K562 (cell line): ENCODE measurements at regions not wholly inside any gene's neighbourhood (a gene's known extent, or its start where the extent isn't known, plus 50 kb on each side); places are given as distances from the start of the nearest gene placed in this dataset.

Source experiments
- ATAC-seq: fragments of 200-7000 bp; cut with Tn5 transposase; 3 replicates; pipeline ENCODE4 v1.9.1; 2020; ENCODE audit warnings: moderate library complexity
- BruUV-seq: library from RNA; stranded (reverse); fragments of 400-500 nt; replicated peaks from 2 replicates; lab custom pipeline; 2021; lab: Mats Ljungman, UMichigan
- CTCF ChIA-PET: fragments of 300-600 bp; formaldehyde crosslinking; extraction: SDS; loops from one replicate; lab custom pipeline; 2021; ENCODE audit warnings: low intra/inter-chr PET ratio; lab: Yijun Ruan, JAX
- POLR2A ChIA-PET: fragments of 300-600, 350-650 bp; sonication (Branson Sonifier 250); formaldehyde crosslinking; extraction: SDS; loops from one replicate; lab custom pipeline; 2021; ENCODE audit warnings: antibody characterized with exemption, inconsistent platforms; lab: Yijun Ruan, JAX
- DNase-seq, 4 experiments: peaks; one replicate each; pipeline versions ENCODE4 v3.0.0 to v3.0.0-alpha.2; 2011 to 2018; ENCODE audit warnings: low spot score in 3 of 4, mixed read lengths in 3 of 4; ENCODE audit errors: extremely low read depth in 1 of 4
- FAIRE-seq: peaks from 2 replicates; lab custom pipeline; 2011; peaks lifted over from hg19 to GRCh38; lab: Jason Lieb, UNC
- H2AFZ ChIP-seq: 2 replicates; pipeline ENCODE4 v1.6.0; 2011; ENCODE audit warnings: low read depth, low read length, control low read depth, inconsistent platforms
- H3K27ac ChIP-seq: fragments of 200-600 bp; 3 replicates; pipeline ENCODE4 v1.8.0; 2011; ENCODE audit warnings: low read depth, mild to moderate bottlenecking, control low read depth, inconsistent platforms, low read length, moderate library complexity, mixed read lengths; ENCODE audit errors: extremely low read depth
- H3K27me3 ChIP-seq, 2 experiments: fragments of 300-600 bp in 1 of 2; 2 replicates in 1 of 2; 3 replicates in 1 of 2; pipeline versions ENCODE4 v1.6.0 to v1.8.0; 2011; ENCODE audit warnings: inconsistent platforms in 2 of 2, low read length in 2 of 2, mild to moderate bottlenecking in 1 of 2, mixed read lengths in 1 of 2, moderate library complexity in 1 of 2; ENCODE audit not compliant: control insufficient read depth in 2 of 2, insufficient read depth in 2 of 2
- H3K36me3 ChIP-seq: fragments of 300-600 bp; 3 replicates; pipeline ENCODE4 v1.8.0; 2011; ENCODE audit warnings: mild to moderate bottlenecking, low read length, inconsistent platforms; ENCODE audit not compliant: control insufficient read depth, insufficient read depth
- H3K4me1 ChIP-seq, 2 experiments: fragments of 200-600 bp in 1 of 2; replicated peaks in 1 of 2; 2 replicates in 1 of 2; 3 replicates in 1 of 2; pipeline versions ENCODE4 v1.5.1 to v1.8.0; 2011; ENCODE audit warnings: inconsistent platforms in 2 of 2, low read length in 2 of 2, mild to moderate bottlenecking in 1 of 2, mixed read lengths in 1 of 2, moderate library complexity in 1 of 2; ENCODE audit not compliant: control insufficient read depth in 2 of 2, insufficient read depth in 2 of 2
- H3K4me2 ChIP-seq: 2 replicates; pipeline ENCODE4 v1.6.1; 2011; ENCODE audit warnings: low read length, control low read depth, inconsistent platforms, mixed read lengths; ENCODE audit not compliant: insufficient read depth
- H3K4me3 ChIP-seq: fragments of 200-600 bp; sonication (generic), shearing (Covaris generic); 2 replicates; pipeline ENCODE4 v1.5.1; 2016; ENCODE audit warnings: control low read depth, inconsistent platforms
- H3K79me2 ChIP-seq: fragments of 200-600 bp; 3 replicates; pipeline ENCODE4 v1.8.0; 2011; ENCODE audit warnings: low read length, inconsistent platforms; ENCODE audit not compliant: control insufficient read depth, insufficient read depth
- H3K9ac ChIP-seq, 2 experiments: 2 replicates each; pipeline versions ENCODE4 v1.6.0 to v1.6.1; 2011; ENCODE audit warnings: low read depth in 2 of 2, low read length in 2 of 2, control low read depth in 1 of 2, inconsistent platforms in 1 of 2, mild to moderate bottlenecking in 1 of 2, mixed read lengths in 1 of 2; ENCODE audit not compliant: insufficient read depth in 1 of 2
- H3K9me1 ChIP-seq: one replicate; pipeline ENCODE4 v1.6.0; 2011; ENCODE audit warnings: inconsistent platforms, mild to moderate bottlenecking, low read length, moderate library complexity; ENCODE audit not compliant: control insufficient read depth, insufficient read depth
- H3K9me3 ChIP-seq: replicated peaks from 2 replicates; pipeline ENCODE4 v1.5.1; 2011; ENCODE audit warnings: low read depth, low read length, inconsistent platforms; ENCODE audit not compliant: control insufficient read depth, insufficient read depth
- H4K20me1 ChIP-seq: replicated peaks from 2 replicates; pipeline ENCODE4 v1.6.1; 2011; ENCODE audit warnings: low read length, inconsistent platforms, mixed read lengths; ENCODE audit not compliant: control insufficient read depth, insufficient read depth
- ASH1L ChIP-seq: fragments of 450-650 bp; IDR thresholded peaks from 2 replicates; pipeline ENCODE4 v1.6.1; 2018; ENCODE audit warnings: borderline replicate concordance, mild to moderate bottlenecking, low read depth; ENCODE audit not compliant: partially characterized antibody
- EP300 ChIP-seq: IDR thresholded peaks from 2 replicates; pipeline ENCODE4 v1.6.1; 2012; ENCODE audit warnings: low read length, improper control_type of control experiment
- HNRNPLL ChIP-seq: fragments of 200-400 bp; formaldehyde crosslinking; IDR thresholded peaks from 2 replicates; pipeline ENCODE4 v1.6.1; 2017; ENCODE audit warnings: low read length, low read depth, mild to moderate bottlenecking; ENCODE audit not compliant: poor library complexity, severe bottlenecking
- KAT8 ChIP-seq: fragments of 450-650 bp; IDR thresholded peaks from 2 replicates; pipeline ENCODE4 v1.6.1; 2016; ENCODE audit warnings: low read depth, mild to moderate bottlenecking
- MAFK ChIP-seq: IDR thresholded peaks from 2 replicates; pipeline ENCODE4 v1.6.1; 2011; ENCODE audit warnings: low read length, improper control_type of control experiment
- NFATC3 ChIP-seq: fragments of 450-650 bp; IDR thresholded peaks from 2 replicates; pipeline ENCODE4 v1.6.1; 2017; ENCODE audit warnings: mild to moderate bottlenecking
- NFE2L1 ChIP-seq: fragments of 450-650 bp; IDR thresholded peaks from 2 replicates; pipeline ENCODE4 v1.6.1; 2016; ENCODE audit warnings: missing genetic modification characterization, low read depth, mild to moderate bottlenecking, missing compliant biosample characterization, moderate library complexity, borderline replicate concordance
- RBM15 ChIP-seq: fragments of 200-400 bp; formaldehyde crosslinking; IDR thresholded peaks from 2 replicates; pipeline ENCODE4 v1.6.1; 2018; ENCODE audit warnings: mild to moderate bottlenecking, low read length, moderate library complexity; ENCODE audit not compliant: insufficient read depth
- SETDB1 ChIP-seq: IDR thresholded peaks from one replicate; pipeline ENCODE4 v1.6.1; 2012; ENCODE audit warnings: low read length, control low read depth, inconsistent platforms
- SMARCA5 ChIP-seq: fragments of 450-650 bp; IDR thresholded peaks from 2 replicates; pipeline ENCODE4 v1.6.1; 2016
- SMARCB1 ChIP-seq: IDR thresholded peaks from 2 replicates; pipeline ENCODE4 v1.6.1; 2011; ENCODE audit warnings: improper control_type of control experiment, low read depth; ENCODE audit not compliant: insufficient read length
- TBP ChIP-seq: optimal IDR thresholded peaks from 2 replicates; pipeline ENCODE3; 2011; ENCODE audit warnings: low read depth, low read length, improper control_type of control experiment
- TEAD2 ChIP-seq: fragments of 450-650 bp; IDR thresholded peaks from 2 replicates; pipeline ENCODE4 v1.6.1; 2016; ENCODE audit warnings: missing genetic modification characterization, control low read depth, missing compliant biosample characterization
- THRAP3 ChIP-seq: fragments of 450-650 bp; IDR thresholded peaks from 2 replicates; pipeline ENCODE4 v1.6.1; 2016; ENCODE audit warnings: mild to moderate bottlenecking, inconsistent platforms, borderline replicate concordance
- ZNF668 ChIP-seq: fragments of 250-450 bp; sonication (Bioruptor Pico); IDR thresholded peaks from 2 replicates; pipeline ENCODE4 v1.8.0; 2022; ENCODE audit warnings: mild to moderate bottlenecking, inconsistent platforms
- in situ Hi-C: fragments of 300-500 bp; cut with MboI; formaldehyde crosslinking; loops from 4 replicates; pipeline ENCODE4 v1.15.0; 2018; ENCODE audit warnings: inconsistent platforms, mixed read lengths
- intact Hi-C: fragments of 100-400 bp; cut with micrococcal nuclease; formaldehyde crosslinking; loops from 2 replicates; pipeline ENCODE4 v1.14.2; 2022
- TF ChIP-seq, protein P1 (sequence below): sonication (generic); formaldehyde crosslinking; IDR thresholded peaks from 2 replicates; pipeline ENCODE4 v1.8.1; 2023; ENCODE audit warnings: mild to moderate bottlenecking, missing genetic modification reagents
- TF ChIP-seq, protein P2 (sequence below): sonication (generic); formaldehyde crosslinking; IDR thresholded peaks from 2 replicates; pipeline ENCODE4 v1.8.1; 2022; ENCODE audit warnings: missing genetic modification reagents
- TF ChIP-seq, protein P3 (sequence below), 2 experiments: fragments of 450-650 bp in 1 of 2; IDR thresholded peaks; 2 replicates each; pipeline ENCODE4 v1.6.1; 2011 to 2017; ENCODE audit warnings: low read depth in 2 of 2, antibody characterized with exemption in 1 of 2, borderline replicate concordance in 1 of 2, low read length in 1 of 2, mild to moderate bottlenecking in 1 of 2, mixed read lengths in 1 of 2; ENCODE audit not compliant: control insufficient read depth in 1 of 2

DNA sequence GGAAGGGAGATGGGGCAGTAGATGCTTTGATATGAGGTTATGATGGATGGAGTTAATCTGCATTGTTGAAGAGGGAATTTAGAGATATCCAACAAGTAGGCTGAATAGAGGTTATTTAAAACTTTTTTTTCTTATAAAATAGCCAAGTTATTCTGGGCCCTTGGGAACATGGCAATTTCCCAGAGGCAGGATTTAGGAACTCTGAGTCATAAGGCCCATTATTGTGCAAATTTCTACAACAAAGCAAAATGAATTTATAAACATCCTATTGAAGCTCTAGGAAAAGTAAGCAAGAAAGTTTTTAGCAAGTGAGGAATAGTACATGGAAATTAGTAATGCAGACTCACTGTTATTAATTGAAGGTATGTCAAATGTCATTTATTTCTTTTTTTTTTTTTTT, 160.9 kb upstream of the NPY start:
- FAIRE-seq, result no peak
- POLR2A ChIA-PET, result interaction anchor here (0.7 to 0.9 kb wide), 2 partner anchors 13 to 323 kb away, joined by 3 read pairs; no protein-coding TSS in a partner anchor
- BruUV-seq, result no TSS peak

More for the DNA sequence above, 160.9 kb upstream of the NPY start:
- CTCF ChIA-PET, result no interaction called here
- no peaks in the 10 kb centered on the region for H3K4me1 ChIP-seq
- no peak overlapping the region for H3K9ac ChIP-seq
- no peaks in the 10 kb centered on the region for H3K9me1 ChIP-seq
- no peaks in the 10 kb centered on the region for H3K9me3 ChIP-seq
- H3K27ac ChIP-seq, result no peak overlapping the region
- in situ Hi-C loops (no loop called here), intact Hi-C loops (no loop called here)
- H2AFZ ChIP-seq, result no peak overlapping the region
- H4K20me1 ChIP-seq, result no peaks in the 10 kb centered on the region
- DNase-seq, result no peak
- H3K27me3 ChIP-seq, result no peaks in the 10 kb centered on the region; a peak in 1 of 5 replicates
- TF ChIP-seq ASH1L (no peak), TBP (no peak), NFE2L1 (no peak), NFATC3 (no peak), HNRNPLL (no peak), TEAD2 (tag) (no peak), RBM15 (no peak), THRAP3 (no peak), KAT8 (no peak), SMARCA5 (no peak), EP300 (no peak), SMARCB1 (no peak), SETDB1 (no peak), MAFK (no peak), ZNF668 (CRISPR knock-in tag) (no peak)
- TF ChIP-seq, protein P1, sequence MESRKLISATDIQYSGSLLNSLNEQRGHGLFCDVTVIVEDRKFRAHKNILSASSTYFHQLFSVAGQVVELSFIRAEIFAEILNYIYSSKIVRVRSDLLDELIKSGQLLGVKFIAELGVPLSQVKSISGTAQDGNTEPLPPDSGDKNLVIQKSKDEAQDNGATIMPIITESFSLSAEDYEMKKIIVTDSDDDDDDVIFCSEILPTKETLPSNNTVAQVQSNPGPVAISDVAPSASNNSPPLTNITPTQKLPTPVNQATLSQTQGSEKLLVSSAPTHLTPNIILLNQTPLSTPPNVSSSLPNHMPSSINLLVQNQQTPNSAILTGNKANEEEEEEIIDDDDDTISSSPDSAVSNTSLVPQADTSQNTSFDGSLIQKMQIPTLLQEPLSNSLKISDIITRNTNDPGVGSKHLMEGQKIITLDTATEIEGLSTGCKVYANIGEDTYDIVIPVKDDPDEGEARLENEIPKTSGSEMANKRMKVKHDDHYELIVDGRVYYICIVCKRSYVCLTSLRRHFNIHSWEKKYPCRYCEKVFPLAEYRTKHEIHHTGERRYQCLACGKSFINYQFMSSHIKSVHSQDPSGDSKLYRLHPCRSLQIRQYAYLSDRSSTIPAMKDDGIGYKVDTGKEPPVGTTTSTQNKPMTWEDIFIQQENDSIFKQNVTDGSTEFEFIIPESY (CRISPR knock-in tag), result no peak
- TF ChIP-seq, protein P2, sequence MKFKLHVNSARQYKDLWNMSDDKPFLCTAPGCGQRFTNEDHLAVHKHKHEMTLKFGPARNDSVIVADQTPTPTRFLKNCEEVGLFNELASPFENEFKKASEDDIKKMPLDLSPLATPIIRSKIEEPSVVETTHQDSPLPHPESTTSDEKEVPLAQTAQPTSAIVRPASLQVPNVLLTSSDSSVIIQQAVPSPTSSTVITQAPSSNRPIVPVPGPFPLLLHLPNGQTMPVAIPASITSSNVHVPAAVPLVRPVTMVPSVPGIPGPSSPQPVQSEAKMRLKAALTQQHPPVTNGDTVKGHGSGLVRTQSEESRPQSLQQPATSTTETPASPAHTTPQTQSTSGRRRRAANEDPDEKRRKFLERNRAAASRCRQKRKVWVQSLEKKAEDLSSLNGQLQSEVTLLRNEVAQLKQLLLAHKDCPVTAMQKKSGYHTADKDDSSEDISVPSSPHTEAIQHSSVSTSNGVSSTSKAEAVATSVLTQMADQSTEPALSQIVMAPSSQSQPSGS (CRISPR knock-in tag), result no peak
- TF ChIP-seq, protein P3, sequence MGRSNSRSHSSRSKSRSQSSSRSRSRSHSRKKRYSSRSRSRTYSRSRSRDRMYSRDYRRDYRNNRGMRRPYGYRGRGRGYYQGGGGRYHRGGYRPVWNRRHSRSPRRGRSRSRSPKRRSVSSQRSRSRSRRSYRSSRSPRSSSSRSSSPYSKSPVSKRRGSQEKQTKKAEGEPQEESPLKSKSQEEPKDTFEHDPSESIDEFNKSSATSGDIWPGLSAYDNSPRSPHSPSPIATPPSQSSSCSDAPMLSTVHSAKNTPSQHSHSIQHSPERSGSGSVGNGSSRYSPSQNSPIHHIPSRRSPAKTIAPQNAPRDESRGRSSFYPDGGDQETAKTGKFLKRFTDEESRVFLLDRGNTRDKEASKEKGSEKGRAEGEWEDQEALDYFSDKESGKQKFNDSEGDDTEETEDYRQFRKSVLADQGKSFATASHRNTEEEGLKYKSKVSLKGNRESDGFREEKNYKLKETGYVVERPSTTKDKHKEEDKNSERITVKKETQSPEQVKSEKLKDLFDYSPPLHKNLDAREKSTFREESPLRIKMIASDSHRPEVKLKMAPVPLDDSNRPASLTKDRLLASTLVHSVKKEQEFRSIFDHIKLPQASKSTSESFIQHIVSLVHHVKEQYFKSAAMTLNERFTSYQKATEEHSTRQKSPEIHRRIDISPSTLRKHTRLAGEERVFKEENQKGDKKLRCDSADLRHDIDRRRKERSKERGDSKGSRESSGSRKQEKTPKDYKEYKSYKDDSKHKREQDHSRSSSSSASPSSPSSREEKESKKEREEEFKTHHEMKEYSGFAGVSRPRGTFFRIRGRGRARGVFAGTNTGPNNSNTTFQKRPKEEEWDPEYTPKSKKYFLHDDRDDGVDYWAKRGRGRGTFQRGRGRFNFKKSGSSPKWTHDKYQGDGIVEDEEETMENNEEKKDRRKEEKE (IDR thresholded peaks at IDR 0.05; ENCODE audit: borderline replicate concordance in 1 of 2, control insufficient read depth in 1 of 2, low read depth in 2 of 2, low read length in 1 of 2), result no peak
- no peaks in the 10 kb centered on the region for H3K36me3 ChIP-seq
- H3K4me2 ChIP-seq, result no peak overlapping the region
- ATAC-seq, result no peak
- no peak overlapping the region for H3K4me3 ChIP-seq
- no peaks in the 10 kb centered on the region for H3K79me2 ChIP-seq
